ENCODE measurements at regions not wholly inside any gene's neighbourhood (a gene's known extent, or its start where the extent isn't known, plus 50 kb on each side); places are given as distances from the start of the nearest gene placed in this dataset.

DNA sequence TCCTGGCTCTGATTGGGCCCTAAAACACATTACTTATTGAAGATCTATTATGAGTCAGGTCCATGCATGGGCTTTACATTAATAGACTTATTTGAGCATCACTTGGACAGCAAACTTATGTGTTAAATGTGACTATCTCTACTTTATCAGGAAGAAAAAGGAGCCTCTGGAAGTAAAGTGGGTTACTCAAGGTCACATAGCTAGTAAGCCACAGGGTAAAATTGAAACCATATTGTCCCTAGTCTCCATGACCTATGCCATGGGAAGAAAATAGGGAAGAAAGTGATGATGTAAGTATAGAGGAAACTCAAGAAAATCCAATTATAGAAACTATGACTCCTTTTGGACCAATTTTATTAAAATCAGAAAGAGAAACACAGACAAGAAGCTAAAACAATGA, 555.3 kb downstream of the NUF2 start:
- Histone ChIP-seq H3F3A (replicated peaks; ENCODE audit: insufficient read depth) (no peaks in the 10 kb centered on the region), H3K27me3 (ENCODE audit: insufficient read depth) (no peaks in the 10 kb centered on the region), H3K9me3 (no peaks in the 10 kb centered on the region), H3K4me3 (ENCODE audit: low read depth in 2 of 2, low read length in 1 of 2) (no peak overlapping the region), H3K79me2 (ENCODE audit: insufficient read depth) (no peaks in the 10 kb centered on the region), H4K20me1 (ENCODE audit: insufficient read depth) (no peaks in the 10 kb centered on the region), H2AFZ (ENCODE audit: low read depth) (no peak overlapping the region), H3K36me3 (replicated peaks in 1 of 2; ENCODE audit: control insufficient read depth in 1 of 2, insufficient read depth in 2 of 2, low read length in 1 of 2) (no peaks in the 10 kb centered on the region), H3K4me2 (no peak overlapping the region), H3K9ac (no peak overlapping the region), H3K27ac (ENCODE audit: low read depth in 2 of 2, low read length in 1 of 2) (no peak overlapping the region), H3K4me1 (ENCODE audit: control insufficient read depth in 1 of 2, insufficient read depth in 2 of 2, low read depth in 1 of 2, low read length in 1 of 2) (no peaks in the 10 kb centered on the region; a peak in 1 of 4 replicates), H3K9me2 (no peaks in the 10 kb centered on the region)
- CTCF ChIA-PET: no interaction called here
- TF ChIP-seq GABPA (IDR thresholded peaks at IDR 0.05; ENCODE audit: low read depth) (no peak), MXI1 (IDR thresholded peaks at IDR 0.05; ENCODE audit: low read depth, low read length) (no peak), RFX5 (IDR thresholded peaks at IDR 0.05; ENCODE audit: low read length) (no peak), CHD2 (IDR thresholded peaks at IDR 0.05; ENCODE audit: low read length, partially characterized antibody) (no peak), FOSL2 (IDR thresholded peaks at IDR 0.05; ENCODE audit: borderline replicate concordance, low read depth) (no peak), FOXJ3 (CRISPR knock-in tag; IDR thresholded peaks at IDR 0.05) (no peak), GATA2 (CRISPR knock-in tag; IDR thresholded peaks at IDR 0.05) (no peak), ELF1 (IDR thresholded peaks at IDR 0.05) (no peak), CTCF (IDR thresholded peaks at IDR 0.05) (no peak), TEAD4 (IDR thresholded peaks at IDR 0.05; ENCODE audit: borderline replicate concordance, insufficient read depth) (no peak), MAX (IDR thresholded peaks at IDR 0.05; ENCODE audit: low read depth) (no peak), MEF2A (IDR thresholded peaks at IDR 0.05; ENCODE audit: borderline replicate concordance, low read depth) (no peak)
- TF ChIP-seq, protein P1, sequence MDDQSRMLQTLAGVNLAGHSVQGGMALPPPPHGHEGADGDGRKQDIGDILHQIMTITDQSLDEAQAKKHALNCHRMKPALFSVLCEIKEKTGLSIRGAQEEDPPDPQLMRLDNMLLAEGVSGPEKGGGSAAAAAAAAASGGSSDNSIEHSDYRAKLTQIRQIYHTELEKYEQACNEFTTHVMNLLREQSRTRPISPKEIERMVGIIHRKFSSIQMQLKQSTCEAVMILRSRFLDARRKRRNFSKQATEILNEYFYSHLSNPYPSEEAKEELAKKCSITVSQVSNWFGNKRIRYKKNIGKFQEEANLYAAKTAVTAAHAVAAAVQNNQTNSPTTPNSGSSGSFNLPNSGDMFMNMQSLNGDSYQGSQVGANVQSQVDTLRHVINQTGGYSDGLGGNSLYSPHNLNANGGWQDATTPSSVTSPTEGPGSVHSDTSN (IDR thresholded peaks at IDR 0.05): no peak
- TF ChIP-seq, protein P2, sequence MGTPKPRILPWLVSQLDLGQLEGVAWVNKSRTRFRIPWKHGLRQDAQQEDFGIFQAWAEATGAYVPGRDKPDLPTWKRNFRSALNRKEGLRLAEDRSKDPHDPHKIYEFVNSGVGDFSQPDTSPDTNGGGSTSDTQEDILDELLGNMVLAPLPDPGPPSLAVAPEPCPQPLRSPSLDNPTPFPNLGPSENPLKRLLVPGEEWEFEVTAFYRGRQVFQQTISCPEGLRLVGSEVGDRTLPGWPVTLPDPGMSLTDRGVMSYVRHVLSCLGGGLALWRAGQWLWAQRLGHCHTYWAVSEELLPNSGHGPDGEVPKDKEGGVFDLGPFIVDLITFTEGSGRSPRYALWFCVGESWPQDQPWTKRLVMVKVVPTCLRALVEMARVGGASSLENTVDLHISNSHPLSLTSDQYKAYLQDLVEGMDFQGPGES (IDR thresholded peaks at IDR 0.05; ENCODE audit: low read depth, low read length): no peak
- TF ChIP-seq, protein P3, sequence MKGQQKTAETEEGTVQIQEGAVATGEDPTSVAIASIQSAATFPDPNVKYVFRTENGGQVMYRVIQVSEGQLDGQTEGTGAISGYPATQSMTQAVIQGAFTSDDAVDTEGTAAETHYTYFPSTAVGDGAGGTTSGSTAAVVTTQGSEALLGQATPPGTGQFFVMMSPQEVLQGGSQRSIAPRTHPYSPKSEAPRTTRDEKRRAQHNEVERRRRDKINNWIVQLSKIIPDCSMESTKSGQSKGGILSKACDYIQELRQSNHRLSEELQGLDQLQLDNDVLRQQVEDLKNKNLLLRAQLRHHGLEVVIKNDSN (IDR thresholded peaks at IDR 0.05; ENCODE audit: borderline replicate concordance, low read depth): no peak
- TF ChIP-seq, protein P4, sequence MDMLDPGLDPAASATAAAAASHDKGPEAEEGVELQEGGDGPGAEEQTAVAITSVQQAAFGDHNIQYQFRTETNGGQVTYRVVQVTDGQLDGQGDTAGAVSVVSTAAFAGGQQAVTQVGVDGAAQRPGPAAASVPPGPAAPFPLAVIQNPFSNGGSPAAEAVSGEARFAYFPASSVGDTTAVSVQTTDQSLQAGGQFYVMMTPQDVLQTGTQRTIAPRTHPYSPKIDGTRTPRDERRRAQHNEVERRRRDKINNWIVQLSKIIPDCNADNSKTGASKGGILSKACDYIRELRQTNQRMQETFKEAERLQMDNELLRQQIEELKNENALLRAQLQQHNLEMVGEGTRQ (IDR thresholded peaks at IDR 0.05; ENCODE audit: borderline replicate concordance, low read depth, low read length): no peak
- POLR2A ChIA-PET: no interaction called here
- DNase-seq: no peak

All from SK-N-SH (cell line).